GM23338 (cell line): ENCODE measurements at regions not wholly inside any gene's neighbourhood (a gene's known extent, or its start where the extent isn't known, plus 50 kb on each side); places are given as distances from the start of the nearest gene placed in this dataset.

Experiments used
- ATAC-seq: fragments of 200-7000 bp; cut with Tn5 transposase; 3 replicates; pipeline ENCODE4 v1.9.1; 2020
- DNase-seq: peaks from one replicate; pipeline ENCODE4 v3.0.0-alpha.2; 2015; ENCODE audit warnings: low spot score
- H2AFZ ChIP-seq: fragments of 200-600 bp; sonication (generic); 2 replicates; pipeline ENCODE4 v1.8.0; 2016; ENCODE audit warnings: antibody characterized with exemption, mild to moderate bottlenecking, moderate library complexity
- H3F3A ChIP-seq: fragments of 200-600 bp; sonication (generic); replicated peaks from 2 replicates; pipeline ENCODE4 v1.8.0; 2017; ENCODE audit warnings: antibody characterized with exemption, mixed run types, low read depth
- H3K27ac ChIP-seq: fragments of 200-600 bp; sonication (generic); 2 replicates; pipeline ENCODE4 v1.6.1; 2016; ENCODE audit warnings: low read depth
- H3K27me3 ChIP-seq: fragments of 200-600 bp; sonication (generic); 2 replicates; pipeline ENCODE4 v1.8.0; 2016; ENCODE audit warnings: mild to moderate bottlenecking, mixed run types, moderate library complexity; ENCODE audit not compliant: insufficient read depth
- H3K36me3 ChIP-seq: fragments of 200-600 bp; sonication (generic); 2 replicates; pipeline ENCODE4 v1.8.0; 2016; ENCODE audit warnings: mild to moderate bottlenecking; ENCODE audit not compliant: insufficient read depth
- H3K4me1 ChIP-seq: fragments of 200-600 bp; sonication (generic); 2 replicates; pipeline ENCODE4 v1.8.0; 2016; ENCODE audit warnings: mild to moderate bottlenecking, moderate library complexity; ENCODE audit not compliant: insufficient read depth
- H3K4me2 ChIP-seq: fragments of 200-600 bp; sonication (generic); 2 replicates; pipeline ENCODE4 v1.7.1; 2017; ENCODE audit warnings: mixed run types
- H3K4me3 ChIP-seq: fragments of 200-600 bp; sonication (generic); 2 replicates; pipeline ENCODE4 v1.6.1; 2016; ENCODE audit warnings: mixed run types
- H3K79me2 ChIP-seq: fragments of 200-600 bp; sonication (generic); replicated peaks from 2 replicates; pipeline ENCODE4 v1.8.0; 2017; ENCODE audit warnings: mild to moderate bottlenecking; ENCODE audit not compliant: insufficient read depth
- H3K9me2 ChIP-seq: fragments of 200-600 bp; sonication (generic); 2 replicates; pipeline ENCODE4 v1.8.0; 2017; ENCODE audit not compliant: insufficient read depth
- H4K20me1 ChIP-seq: fragments of 200-600 bp; sonication (generic); replicated peaks from 2 replicates; pipeline ENCODE4 v1.8.0; 2017; ENCODE audit warnings: mild to moderate bottlenecking; ENCODE audit not compliant: insufficient read depth
- H3K27ac Mint-ChIP-seq: 2 replicates; pipeline ENCODE4 v1.8.0; 2020; ENCODE audit warnings: inconsistent platforms, mild to moderate bottlenecking, moderate library complexity, mixed read lengths
- H3K27me3 Mint-ChIP-seq: 3 replicates; pipeline ENCODE4 v1.8.0; 2022; ENCODE audit warnings: low read depth, mild to moderate bottlenecking, moderate library complexity, mixed read lengths, inconsistent platforms; ENCODE audit not compliant: insufficient read depth, poor library complexity
- H3K36me3 Mint-ChIP-seq: 3 replicates; pipeline ENCODE4 v1.8.0; 2021; ENCODE audit warnings: low read depth, mild to moderate bottlenecking, inconsistent platforms, moderate library complexity, mixed read lengths
- H3K4me1 Mint-ChIP-seq: 3 replicates; pipeline ENCODE4 v1.8.0; 2020; ENCODE audit warnings: mild to moderate bottlenecking, inconsistent platforms, mixed read lengths
- H3K4me3 Mint-ChIP-seq: 3 replicates; pipeline ENCODE4 v1.8.0; 2021; ENCODE audit warnings: moderate library complexity, mild to moderate bottlenecking, inconsistent platforms, mixed read lengths
- H3K9me3 Mint-ChIP-seq: 3 replicates; pipeline ENCODE4 v1.8.0; 2020; ENCODE audit warnings: moderate library complexity, mild to moderate bottlenecking, inconsistent platforms, mixed read lengths
- CREB1 ChIP-seq: fragments of 250-450 bp; sonication (Bioruptor Pico); IDR thresholded peaks from 2 replicates; pipeline ENCODE4 v1.5.0; 2020; ENCODE audit warnings: low read depth, mild to moderate bottlenecking, moderate library complexity
- JUNB ChIP-seq: IDR thresholded peaks from one replicate; pipeline ENCODE4 v1.6.1; 2016; ENCODE audit warnings: antibody characterized with exemption; ENCODE audit not compliant: unreplicated experiment
- POLR2AphosphoS5 ChIP-seq: IDR thresholded peaks from 2 replicates; pipeline ENCODE4 v1.6.1; 2016; ENCODE audit warnings: antibody characterized with exemption, low read depth
- ZNF331 ChIP-seq: fragments of 250-450 bp; sonication (Bioruptor Pico); IDR thresholded peaks from 2 replicates; pipeline ENCODE4 v1.5.0; 2020; ENCODE audit warnings: low read depth, mild to moderate bottlenecking, moderate library complexity
- TF ChIP-seq, protein P1 (sequence below): fragments of 250-450 bp; sonication (Bioruptor Pico); IDR thresholded peaks from 2 replicates; pipeline ENCODE4 v1.5.0; 2020; ENCODE audit warnings: mild to moderate bottlenecking, moderate library complexity

DNA sequence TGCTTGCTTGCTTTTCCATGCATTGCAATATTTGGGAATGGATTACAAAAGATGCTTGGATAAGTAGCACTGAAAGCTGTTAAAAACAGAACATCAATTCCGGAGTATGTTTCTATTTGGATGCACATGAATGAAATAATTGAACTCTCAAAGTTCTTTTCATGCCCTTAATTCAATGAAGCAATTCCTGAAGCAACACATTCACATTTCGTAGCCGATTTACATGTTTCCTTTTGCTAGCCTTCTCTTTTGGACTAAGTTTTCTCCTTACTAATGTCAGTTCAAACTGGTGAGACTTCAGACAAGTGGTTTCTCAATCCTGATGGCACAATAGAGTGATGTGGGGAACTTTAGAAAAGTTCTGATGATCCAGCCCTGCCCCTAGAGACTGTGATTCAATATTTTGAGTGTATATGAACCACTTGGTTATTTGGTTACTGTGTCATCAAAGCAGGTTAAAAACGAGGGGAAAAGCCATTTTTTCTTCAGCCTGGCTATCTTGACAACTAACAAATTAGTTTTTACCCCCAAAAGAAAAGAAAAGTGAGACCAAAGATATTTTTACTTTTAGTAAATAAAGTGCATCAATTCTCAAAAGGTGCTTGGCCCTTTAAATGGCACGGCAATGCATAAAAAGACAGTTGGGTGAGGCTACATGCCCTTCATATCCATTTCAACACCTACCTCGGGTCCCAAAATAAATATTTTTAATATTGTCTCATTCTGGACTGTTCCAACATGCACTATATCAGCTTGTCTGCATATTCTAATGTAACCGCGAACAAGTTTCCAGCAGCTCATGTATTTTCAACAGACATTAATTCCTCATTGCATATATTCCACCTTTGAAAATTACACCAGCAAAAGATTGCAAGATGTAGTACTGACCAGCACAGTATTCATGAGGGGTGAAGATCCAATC is 90.1 kb upstream of the RPL34 start (continued):
- TF ChIP-seq, protein P1, sequence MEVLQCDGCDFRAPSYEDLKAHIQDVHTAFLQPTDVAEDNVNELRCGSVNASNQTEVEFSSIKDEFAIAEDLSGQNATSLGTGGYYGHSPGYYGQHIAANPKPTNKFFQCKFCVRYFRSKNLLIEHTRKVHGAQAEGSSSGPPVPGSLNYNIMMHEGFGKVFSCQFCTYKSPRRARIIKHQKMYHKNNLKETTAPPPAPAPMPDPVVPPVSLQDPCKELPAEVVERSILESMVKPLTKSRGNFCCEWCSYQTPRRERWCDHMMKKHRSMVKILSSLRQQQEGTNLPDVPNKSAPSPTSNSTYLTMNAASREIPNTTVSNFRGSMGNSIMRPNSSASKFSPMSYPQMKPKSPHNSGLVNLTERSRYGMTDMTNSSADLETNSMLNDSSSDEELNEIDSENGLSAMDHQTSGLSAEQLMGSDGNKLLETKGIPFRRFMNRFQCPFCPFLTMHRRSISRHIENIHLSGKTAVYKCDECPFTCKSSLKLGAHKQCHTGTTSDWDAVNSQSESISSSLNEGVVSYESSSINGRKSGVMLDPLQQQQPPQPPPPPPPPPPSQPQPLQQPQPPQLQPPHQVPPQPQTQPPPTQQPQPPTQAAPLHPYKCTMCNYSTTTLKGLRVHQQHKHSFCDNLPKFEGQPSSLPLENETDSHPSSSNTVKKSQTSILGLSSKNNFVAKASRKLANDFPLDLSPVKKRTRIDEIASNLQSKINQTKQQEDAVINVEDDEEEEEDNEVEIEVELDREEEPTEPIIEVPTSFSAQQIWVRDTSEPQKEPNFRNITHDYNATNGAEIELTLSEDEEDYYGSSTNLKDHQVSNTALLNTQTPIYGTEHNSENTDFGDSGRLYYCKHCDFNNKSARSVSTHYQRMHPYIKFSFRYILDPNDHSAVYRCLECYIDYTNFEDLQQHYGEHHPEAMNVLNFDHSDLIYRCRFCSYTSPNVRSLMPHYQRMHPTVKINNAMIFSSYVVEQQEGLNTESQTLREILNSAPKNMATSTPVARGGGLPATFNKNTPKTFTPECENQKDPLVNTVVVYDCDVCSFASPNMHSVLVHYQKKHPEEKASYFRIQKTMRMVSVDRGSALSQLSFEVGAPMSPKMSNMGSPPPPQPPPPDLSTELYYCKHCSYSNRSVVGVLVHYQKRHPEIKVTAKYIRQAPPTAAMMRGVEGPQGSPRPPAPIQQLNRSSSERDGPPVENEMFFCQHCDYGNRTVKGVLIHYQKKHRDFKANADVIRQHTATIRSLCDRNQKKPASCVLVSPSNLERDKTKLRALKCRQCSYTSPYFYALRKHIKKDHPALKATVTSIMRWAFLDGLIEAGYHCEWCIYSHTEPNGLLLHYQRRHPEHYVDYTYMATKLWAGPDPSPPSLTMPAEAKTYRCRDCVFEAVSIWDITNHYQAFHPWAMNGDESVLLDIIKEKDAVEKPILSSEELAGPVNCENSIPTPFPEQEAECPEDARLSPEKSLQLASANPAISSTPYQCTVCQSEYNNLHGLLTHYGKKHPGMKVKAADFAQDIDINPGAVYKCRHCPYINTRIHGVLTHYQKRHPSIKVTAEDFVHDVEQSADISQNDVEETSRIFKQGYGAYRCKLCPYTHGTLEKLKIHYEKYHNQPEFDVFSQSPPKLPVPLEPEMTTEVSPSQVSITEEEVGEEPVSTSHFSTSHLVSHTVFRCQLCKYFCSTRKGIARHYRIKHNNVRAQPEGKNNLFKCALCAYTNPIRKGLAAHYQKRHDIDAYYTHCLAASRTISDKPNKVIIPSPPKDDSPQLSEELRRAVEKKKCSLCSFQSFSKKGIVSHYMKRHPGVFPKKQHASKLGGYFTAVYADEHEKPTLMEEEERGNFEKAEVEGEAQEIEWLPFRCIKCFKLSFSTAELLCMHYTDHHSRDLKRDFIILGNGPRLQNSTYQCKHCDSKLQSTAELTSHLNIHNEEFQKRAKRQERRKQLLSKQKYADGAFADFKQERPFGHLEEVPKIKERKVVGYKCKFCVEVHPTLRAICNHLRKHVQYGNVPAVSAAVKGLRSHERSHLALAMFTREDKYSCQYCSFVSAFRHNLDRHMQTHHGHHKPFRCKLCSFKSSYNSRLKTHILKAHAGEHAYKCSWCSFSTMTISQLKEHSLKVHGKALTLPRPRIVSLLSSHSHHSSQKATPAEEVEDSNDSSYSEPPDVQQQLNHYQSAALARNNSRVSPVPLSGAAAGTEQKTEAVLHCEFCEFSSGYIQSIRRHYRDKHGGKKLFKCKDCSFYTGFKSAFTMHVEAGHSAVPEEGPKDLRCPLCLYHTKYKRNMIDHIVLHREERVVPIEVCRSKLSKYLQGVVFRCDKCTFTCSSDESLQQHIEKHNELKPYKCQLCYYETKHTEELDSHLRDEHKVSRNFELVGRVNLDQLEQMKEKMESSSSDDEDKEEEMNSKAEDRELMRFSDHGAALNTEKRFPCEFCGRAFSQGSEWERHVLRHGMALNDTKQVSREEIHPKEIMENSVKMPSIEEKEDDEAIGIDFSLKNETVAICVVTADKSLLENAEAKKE (CRISPR knock-in tag): no peak
- no peak for TF ChIP-seq CREB1
- TF ChIP-seq ZNF331 (CRISPR knock-in tag): no peak
- no peak for TF ChIP-seq JUNB

DNA sequence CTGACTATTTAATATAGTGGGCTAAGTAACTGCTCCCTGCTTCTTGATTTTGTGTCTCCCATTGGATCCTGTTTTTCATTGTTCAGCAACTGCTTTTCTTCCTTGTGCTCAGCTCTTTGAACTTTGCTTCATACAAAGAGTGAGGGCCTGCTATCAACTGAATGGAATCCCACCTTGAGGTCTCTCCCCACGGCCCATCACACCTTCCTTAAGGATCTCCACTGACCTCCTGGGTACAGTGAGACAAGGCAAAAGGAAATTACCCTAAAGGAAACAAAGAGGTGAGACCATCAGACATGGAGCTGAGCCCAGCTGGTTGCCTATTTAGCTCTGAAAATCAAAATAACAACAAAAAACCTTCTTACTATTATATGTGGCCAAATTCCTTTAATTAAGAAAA is 91.3 kb upstream of the RPL34 start:
- no peak overlapping the region for H3K4me2 ChIP-seq
- H3K9me2 ChIP-seq: no peaks in the 10 kb centered on the region
- H3K27me3 ChIP-seq: no peaks in the 10 kb centered on the region
- no peaks in the 10 kb centered on the region for H3K79me2 ChIP-seq
- H4K20me1 ChIP-seq: no peaks in the 10 kb centered on the region
- no peaks in the 10 kb centered on the region for H3K36me3 ChIP-seq
- TF ChIP-seq, protein P1 (CRISPR knock-in tag): peak; percentile 46; the same call in 1 of the 2 replicates
- no peak for TF ChIP-seq POLR2AphosphoS5
- H3K9me3 Mint-ChIP-seq: no peaks in the 10 kb centered on the region
- ATAC-seq (peak; percentile 54), DNase-seq (no peak)
- H3K4me3 ChIP-seq: no peak overlapping the region
- H3F3A ChIP-seq: no peaks in the 10 kb centered on the region
- peak overlapping the region; percentile 78; the same call in 1 of the 2 replicates for H3K27ac Mint-ChIP-seq
- H2AFZ ChIP-seq: no peak overlapping the region
- H3K36me3 Mint-ChIP-seq: no peaks in the 10 kb centered on the region
- no peak overlapping the region for H3K27ac ChIP-seq
- peaks cover 3% of the 10 kb centered on the region for H3K27me3 Mint-ChIP-seq
- no peak overlapping the region for H3K4me3 Mint-ChIP-seq
- peaks cover 8% of the 10 kb centered on the region for H3K4me1 Mint-ChIP-seq
- 0 out of 2 replicates have a peak, but pooled peaks cover 5% of the 10 kb centered on the region for H3K4me1 ChIP-seq
